ENCODE measurements at regions not wholly inside any gene's neighbourhood (a gene's known extent, or its start where the extent isn't known, plus 50 kb on each side); places are given as distances from the start of the nearest gene placed in this dataset.
"Not testable (repeated sequence)": the region's sequence is repeated elsewhere in the genome, so short reads cannot be mapped to it uniquely, and the experiment has no call there.

DNA sequence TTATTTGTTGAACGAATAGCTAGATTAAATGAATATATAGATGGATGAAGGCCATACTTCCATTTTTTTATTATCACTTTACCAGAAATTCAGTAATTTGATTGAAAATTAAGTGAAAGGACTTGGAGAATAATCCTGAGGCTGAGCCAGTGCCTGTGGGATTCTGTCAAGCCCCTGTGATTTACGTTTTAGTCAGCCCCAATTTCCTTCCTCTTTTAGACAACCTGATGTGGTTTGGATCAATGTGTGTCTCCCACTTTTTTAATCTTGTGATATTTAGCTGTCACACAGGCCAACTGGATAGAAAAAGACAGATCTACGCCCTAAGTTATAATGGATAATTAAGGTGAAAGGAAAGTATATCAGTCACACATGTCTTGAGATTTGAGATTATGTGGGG, 188.8 kb downstream of the EDN1 start:
- no peak for DNase-seq (ENCODE audit: low read depth)

GRCh38 chr6:12479451-12479850, 189.3 kb downstream of the EDN1 start:
- DNase-seq (ENCODE audit: low read depth): no peak

DNA sequence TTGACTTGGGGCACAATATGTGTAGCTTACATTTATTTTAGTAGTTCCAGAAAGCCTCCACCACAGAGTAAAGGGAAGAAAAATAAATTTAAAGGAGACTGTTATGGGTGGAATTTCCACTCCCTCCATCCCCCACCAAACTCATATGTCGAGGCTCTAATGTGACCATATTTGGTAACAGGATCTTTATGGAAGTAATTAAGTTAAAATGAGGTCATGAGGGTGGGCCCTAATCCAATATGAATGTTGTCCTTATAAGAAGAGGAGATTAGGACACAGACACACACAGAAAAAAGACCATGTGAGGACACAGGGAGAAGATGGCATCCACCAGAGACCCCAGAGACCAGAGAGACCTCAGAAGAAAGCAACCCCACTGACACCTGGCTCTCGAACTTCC, 189.7 kb downstream of the EDN1 start:
- no peak for DNase-seq (ENCODE audit: low read depth)

DNA sequence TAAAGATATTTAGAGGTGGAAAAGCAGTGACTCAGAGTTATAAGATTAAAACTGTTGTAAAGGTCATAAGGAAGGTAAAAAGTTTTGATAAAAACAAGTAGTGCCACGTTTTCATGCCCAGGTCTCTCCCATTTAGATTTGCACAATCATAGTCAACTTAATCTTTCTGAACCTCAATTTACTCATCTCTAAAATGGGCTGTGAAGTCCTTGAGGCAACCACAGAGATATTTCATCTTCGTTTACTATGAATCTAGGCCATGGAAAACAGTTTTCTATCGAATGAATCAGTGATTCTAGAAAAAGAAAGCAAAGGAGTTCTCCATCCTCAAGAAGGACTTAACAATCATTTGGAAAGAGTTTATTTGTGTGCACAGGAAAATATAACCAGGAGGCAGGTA, 190.2 kb downstream of the EDN1 start:
- DNase-seq (ENCODE audit: low read depth): no peak

GRCh38 chr6:12481292-12481691, 191.1 kb downstream of the EDN1 start:
- no peak for DNase-seq (ENCODE audit: low read depth)

GRCh38 chr6:12481850-12482249, 191.7 kb downstream of the EDN1 start:
- DNase-seq (ENCODE audit: low read depth): no peak

DNA sequence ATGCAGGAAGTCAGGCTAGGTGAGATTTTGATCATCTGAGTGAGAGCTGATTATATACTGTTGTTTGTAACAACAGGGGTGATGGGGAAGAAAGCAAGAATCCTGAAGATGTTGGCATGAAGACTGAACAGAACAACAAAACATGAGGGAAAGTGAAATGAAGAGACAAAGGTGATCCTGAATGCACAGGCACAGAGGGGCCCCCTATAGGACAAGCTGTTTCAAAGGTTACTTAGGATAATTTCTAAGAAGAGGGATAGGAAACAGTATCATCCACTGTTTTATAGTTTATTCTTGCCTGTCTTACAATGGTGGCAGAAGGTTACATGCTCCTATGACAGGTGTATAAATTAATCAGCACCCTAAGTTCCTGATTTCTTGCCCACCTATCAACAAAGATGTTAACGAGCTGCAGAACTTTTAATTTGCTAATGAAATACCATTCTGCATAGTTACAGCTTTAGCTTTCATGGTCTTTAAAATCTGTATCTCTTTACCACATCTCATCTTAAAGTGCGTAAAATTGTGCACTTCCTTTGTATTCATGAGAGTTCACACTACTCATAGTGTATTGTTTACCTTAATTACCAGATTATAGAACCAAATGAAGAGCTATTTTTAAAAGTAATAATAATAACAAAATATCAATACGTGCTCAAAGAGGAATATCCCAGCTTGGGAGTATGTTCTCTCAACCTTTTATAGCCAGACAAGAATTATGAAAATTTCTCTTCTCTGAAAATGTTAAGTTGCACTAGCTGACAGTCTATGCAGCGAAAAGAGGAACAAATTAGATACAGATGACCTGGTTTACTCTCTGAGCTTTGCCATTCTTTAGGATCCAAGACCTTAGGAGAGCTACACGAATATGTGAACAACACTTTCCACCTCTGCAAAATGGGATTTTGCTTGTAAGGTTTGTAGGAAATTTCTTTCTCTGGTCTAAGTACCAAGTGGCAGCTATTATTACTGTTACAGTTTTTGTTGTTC, 192.5 kb downstream of the EDN1 start:
- no peak for DNase-seq (ENCODE audit: low read depth)

DNA sequence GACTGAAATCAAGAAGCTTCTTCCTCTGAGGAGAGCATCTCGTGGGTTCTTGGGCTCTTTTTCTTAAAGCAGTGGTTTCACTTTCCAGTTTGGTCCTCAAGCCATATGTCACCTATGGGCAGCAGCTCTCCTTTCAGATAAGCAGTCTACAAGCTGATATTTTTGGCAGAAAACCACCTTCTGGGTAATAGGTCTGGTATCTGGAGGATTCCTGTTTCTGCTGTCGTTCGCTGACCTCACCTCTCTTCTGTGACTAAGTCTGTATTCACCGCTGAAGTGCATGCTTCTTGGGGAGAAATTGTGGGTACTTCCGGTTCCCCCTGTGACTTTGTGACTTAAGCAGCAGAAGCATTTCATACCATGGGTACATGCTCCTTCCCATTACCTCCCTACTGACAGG, 193.6 kb downstream of the EDN1 start:
- DNase-seq (ENCODE audit: low read depth): peak; percentile 70

DNA sequence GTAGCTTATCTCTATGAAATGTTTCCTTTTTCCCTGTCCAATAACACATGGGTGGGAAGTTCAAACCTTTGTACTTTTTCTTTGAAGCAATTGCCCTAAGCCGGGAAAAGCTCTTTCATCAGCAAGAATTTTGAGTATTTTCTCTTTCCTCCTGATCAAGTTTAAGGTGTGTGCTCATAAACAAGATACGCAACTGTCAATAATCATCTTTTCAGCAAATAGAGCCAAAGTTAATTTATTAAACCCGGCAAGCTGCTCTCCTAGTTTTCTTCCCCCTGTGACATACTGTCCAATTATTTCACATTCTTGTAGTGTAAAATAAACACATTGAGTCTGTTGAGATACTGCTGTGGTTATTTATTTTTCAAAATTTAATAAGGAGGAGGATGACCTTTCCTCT, 194.4 kb downstream of the EDN1 start:
- no peak for DNase-seq (ENCODE audit: low read depth)

DNA sequence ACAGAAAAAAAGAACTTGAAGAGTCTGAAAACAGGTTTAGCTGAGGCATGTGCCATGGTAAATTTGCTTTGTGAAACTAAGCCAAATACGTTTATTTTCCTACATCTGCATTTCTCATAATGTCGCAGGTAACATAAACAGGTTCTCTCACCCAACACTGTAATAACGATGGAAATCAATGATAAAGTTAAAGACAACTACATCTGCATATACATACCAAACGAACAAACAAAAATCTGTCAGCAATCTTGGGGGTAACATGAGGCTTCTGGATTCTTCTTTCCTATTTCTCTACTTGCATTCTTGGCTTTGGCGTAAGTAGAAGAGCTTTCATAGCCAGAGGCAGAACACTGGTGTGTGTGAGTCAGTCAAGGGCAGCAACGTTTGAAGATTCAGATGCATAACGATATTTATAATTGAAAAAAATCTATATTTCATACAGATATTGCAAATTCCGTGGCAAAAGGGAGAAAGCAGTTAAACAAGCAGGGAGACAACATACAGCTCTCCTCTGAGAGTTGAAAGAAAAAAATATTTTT, 195.1 kb downstream of the EDN1 start:
- no peak for DNase-seq (ENCODE audit: low read depth)

- DNase-seq (ENCODE audit: low read depth): no peak
Measured at GRCh38 chr6:12485837-12486236, 195.7 kb downstream of the EDN1 start.

- DNase-seq (ENCODE audit: low read depth): peak; percentile 67
Measured at GRCh38 chr6:12490351-12490903, 200.3 kb downstream of the EDN1 start.

GRCh38 chr6:12490904-12491571, 200.9 kb downstream of the EDN1 start:
- peak; percentile 95 for DNase-seq (ENCODE audit: low read depth)

- DNase-seq (ENCODE audit: low read depth): not testable (repeated sequence)
Measured at GRCh38 chr6:12492929-12493328, 202.8 kb downstream of the EDN1 start.

- no peak for DNase-seq (ENCODE audit: low read depth)
Measured at GRCh38 chr6:12493446-12493845, 203.3 kb downstream of the EDN1 start.

GRCh38 chr6:12494161-12494560, 204.0 kb downstream of the EDN1 start:
- no peak for DNase-seq (ENCODE audit: low read depth)

DNA sequence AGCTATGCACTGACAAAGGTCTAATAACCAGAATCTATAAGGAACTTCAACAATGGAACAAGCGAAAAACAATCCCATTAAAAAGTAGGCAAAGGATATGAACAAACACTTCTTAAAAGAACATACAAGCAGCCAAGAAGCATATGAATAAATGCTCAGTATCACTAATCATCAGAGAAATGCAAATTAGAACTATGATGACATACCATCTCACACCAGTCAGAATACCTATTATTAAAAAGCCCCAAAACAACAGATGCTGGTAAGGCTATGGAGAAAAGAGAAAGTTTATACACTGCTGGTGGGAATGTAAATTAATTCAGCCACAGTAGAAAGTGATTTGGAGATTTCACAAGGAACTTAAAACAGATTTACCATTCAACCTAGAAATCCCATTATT, 211.8 kb downstream of the EDN1 start:
- DNase-seq (ENCODE audit: low read depth): no peak

DNA sequence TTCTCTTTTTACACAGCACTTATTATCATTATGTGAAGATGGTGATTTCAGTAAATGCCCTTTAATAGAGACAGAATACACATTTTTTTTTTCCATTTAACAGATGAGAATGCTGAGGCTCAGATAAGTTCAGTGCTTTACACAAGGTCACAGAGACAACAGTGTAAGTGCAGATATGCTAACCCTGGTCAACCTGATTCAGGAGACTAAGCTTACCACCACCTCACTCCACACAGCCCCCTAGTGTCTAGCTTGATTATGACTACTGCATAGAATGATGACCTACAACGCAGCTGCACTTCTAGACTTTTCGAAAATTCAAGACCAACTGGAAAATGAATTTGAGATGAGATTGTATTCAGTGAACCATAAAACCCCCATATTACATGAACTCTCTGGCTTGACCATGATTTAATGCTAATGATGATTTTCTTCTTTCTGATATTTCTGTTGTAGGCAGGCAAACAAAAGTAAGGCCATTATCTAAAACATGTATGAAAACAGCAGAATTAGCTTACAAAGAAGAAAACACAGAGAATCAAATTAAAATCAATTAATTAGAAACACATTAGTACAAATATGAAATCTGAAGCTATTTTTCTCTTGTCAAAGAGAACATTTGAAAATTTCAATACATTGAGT, 212.1 kb upstream of the PHACTR1 start:
- DNase-seq (ENCODE audit: low read depth): peak; percentile 25

DNA sequence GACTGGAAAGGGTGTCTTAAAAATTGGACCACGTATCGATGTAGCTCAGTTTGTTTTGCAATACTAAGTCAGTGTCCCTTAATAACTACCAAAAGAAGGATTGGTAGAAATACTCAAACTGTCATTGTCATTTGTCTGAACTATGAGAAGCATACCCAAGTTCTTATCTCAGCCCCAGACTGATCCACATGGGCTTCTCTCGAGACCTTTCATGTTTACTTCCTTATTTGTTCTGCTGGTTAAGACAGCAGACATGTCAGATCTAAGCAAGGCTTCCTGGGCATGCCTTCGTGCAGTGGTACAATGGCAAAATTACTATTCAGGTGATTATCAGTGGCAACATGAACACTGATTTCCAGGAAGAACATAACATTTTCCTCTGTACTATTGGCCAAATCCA, 211.1 kb upstream of the PHACTR1 start:
- no peak for DNase-seq (ENCODE audit: low read depth)

DNA sequence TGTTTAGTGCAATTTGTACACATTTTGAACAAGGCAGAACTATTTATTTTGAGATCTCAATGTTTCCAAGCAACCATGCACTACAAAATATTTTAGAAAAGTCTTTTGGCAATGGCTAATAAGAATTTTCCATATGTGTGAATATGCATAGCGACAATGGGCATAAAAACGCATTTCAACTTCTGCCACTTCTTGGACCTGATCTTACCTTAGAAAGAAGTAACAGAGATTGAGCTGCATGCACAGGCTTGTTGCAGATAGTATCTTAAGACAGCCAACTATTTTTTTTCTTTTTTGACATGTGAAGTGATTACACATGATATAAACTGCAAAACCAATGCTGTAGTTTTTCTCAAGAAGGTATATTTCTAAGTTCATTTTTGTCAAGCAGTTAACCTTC, 210.4 kb upstream of the PHACTR1 start:
- DNase-seq (ENCODE audit: low read depth): no peak

GRCh38 chr6:12507636-12508035, 208.9 kb upstream of the PHACTR1 start:
- DNase-seq (ENCODE audit: low read depth): no peak

DNA sequence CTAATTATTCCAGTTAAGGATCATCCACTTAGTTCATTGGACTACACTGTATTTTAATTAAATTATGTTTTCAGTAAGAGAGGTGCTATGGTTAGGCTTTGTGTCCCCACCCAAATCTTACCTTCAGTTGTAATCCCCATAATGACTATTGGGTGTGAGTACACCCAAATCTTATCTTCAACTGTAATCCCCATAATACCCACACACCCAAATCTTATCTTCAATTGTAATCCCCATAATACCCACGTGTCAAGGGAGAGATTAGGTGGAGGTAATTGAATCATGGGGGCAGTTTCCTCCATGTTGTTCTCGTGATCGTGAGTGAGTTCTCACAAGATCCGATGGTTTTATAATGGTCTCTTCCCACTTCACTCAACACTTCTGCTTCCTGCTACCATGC, 208.0 kb upstream of the PHACTR1 start:
- DNase-seq (ENCODE audit: low read depth): peak; percentile 25

Data from amniotic epithelial cell (primary cell).